H1 (cell line): ENCODE measurements at regions not wholly inside any gene's neighbourhood (a gene's known extent, or its start where the extent isn't known, plus 50 kb on each side); places are given as distances from the start of the nearest gene placed in this dataset.

ENCODE experiments used
- CTCF ChIA-PET: fragments of 300-600 bp; sonication (Branson Sonifier 250); formaldehyde crosslinking; loops from one replicate; lab custom pipeline; 2021; ENCODE audit not compliant: partially characterized antibody; lab: Charles Lee
- POLR2A ChIA-PET: fragments of 300-600 bp; sonication (Branson Sonifier 250); formaldehyde crosslinking; loops from one replicate; lab custom pipeline; 2021; ENCODE audit warnings: inconsistent platforms; ENCODE audit not compliant: partially characterized antibody; lab: Charles Lee
- DNase-seq, 2 experiments: peaks; one replicate each; pipeline versions ENCODE4 v3.0.0 to v3.0.0-alpha.2; 2010 to 2022; ENCODE audit warnings: low spot score in 2 of 2, low read depth in 1 of 2, mixed read lengths in 1 of 2
- FAIRE-seq: peaks from 2 replicates; lab custom pipeline; 2011; peaks lifted over from hg19 to GRCh38; lab: Jason Lieb, UNC
- H2AFZ ChIP-seq: 2 replicates; pipeline ENCODE4 v1.8.1; 2012; ENCODE audit warnings: low read length, inconsistent platforms
- H2AK5ac ChIP-seq: 2 replicates; pipeline ENCODE4 v1.6.1; 2013; ENCODE audit warnings: low read depth, low read length
- H2BK120ac ChIP-seq: replicated peaks from 2 replicates; pipeline ENCODE3; 2013; ENCODE audit warnings: low read depth, low read length, inconsistent platforms
- H2BK12ac ChIP-seq: 2 replicates; pipeline ENCODE4 v1.6.1; 2013; ENCODE audit warnings: low read depth, low read length
- H2BK15ac ChIP-seq: 2 replicates; pipeline ENCODE4 v1.6.1; 2013; ENCODE audit warnings: low read length
- H2BK20ac ChIP-seq: 2 replicates; pipeline ENCODE4 v1.6.1; 2013; ENCODE audit warnings: low read length
- H2BK5ac ChIP-seq: 2 replicates; pipeline ENCODE4 v1.6.1; 2013; ENCODE audit warnings: low read depth, low read length
- H3K14ac ChIP-seq: 2 replicates; pipeline ENCODE4 v1.6.1; 2013; ENCODE audit warnings: inconsistent platforms; ENCODE audit not compliant: insufficient read length
- H3K18ac ChIP-seq: 2 replicates; pipeline ENCODE4 v1.6.1; 2013; ENCODE audit warnings: low read length; ENCODE audit errors: extremely low read depth
- H3K23ac ChIP-seq: 2 replicates; pipeline ENCODE4 v1.6.1; 2013; ENCODE audit warnings: inconsistent platforms; ENCODE audit not compliant: insufficient read length
- H3K23me2 ChIP-seq: 2 replicates; pipeline ENCODE4 v1.6.1; 2013; ENCODE audit warnings: low read depth, low read length
- H3K27ac ChIP-seq: 2 replicates; pipeline ENCODE4 v1.6.1; 2011; ENCODE audit warnings: low read depth, low read length, inconsistent platforms
- H3K27me3 ChIP-seq, 4 experiments: replicated peaks in 1 of 4; 1 replicate in 1 of 4; 2 replicates in 3 of 4; pipeline versions ENCODE4 v1.6.1 to v1.8.1; 2011 to 2013; ENCODE audit warnings: low read length in 3 of 4, mild to moderate bottlenecking in 3 of 4, inconsistent platforms in 2 of 4, mixed read lengths in 2 of 4, moderate library complexity in 1 of 4; ENCODE audit not compliant: control insufficient read depth in 3 of 4, insufficient read depth in 3 of 4; ENCODE audit errors: extremely low read depth in 1 of 4
- H3K36me3 ChIP-seq, 4 experiments: 2 replicates each; pipeline versions ENCODE4 v1.6.1 to v1.8.1; 2011 to 2013; ENCODE audit warnings: mild to moderate bottlenecking in 4 of 4, low read length in 3 of 4, moderate library complexity in 2 of 4, control low read depth in 1 of 4, inconsistent platforms in 1 of 4; ENCODE audit not compliant: insufficient read depth in 4 of 4, control insufficient read depth in 2 of 4
- H3K4ac ChIP-seq: replicated peaks from 2 replicates; pipeline ENCODE3; 2013; ENCODE audit warnings: low read length, low read depth, mixed read lengths, inconsistent platforms; ENCODE audit not compliant: insufficient read length
- H3K4me1 ChIP-seq, 4 experiments: replicated peaks in 1 of 4; 1 replicate in 1 of 4; 2 replicates in 3 of 4; pipeline versions ENCODE4 v1.6.1 to v1.8.1; 2011 to 2013; ENCODE audit warnings: low read length in 3 of 4, inconsistent platforms in 2 of 4, mixed read lengths in 1 of 4; ENCODE audit not compliant: insufficient read depth in 4 of 4, control insufficient read depth in 3 of 4
- H3K4me2 ChIP-seq, 2 experiments: 2 replicates each; pipeline versions ENCODE4 v1.6.1 to v1.8.1; 2011 to 2013; ENCODE audit warnings: low read depth in 2 of 2, low read length in 2 of 2, control low read depth in 1 of 2, inconsistent platforms in 1 of 2, mild to moderate bottlenecking in 1 of 2; ENCODE audit not compliant: insufficient read depth in 1 of 2
- H3K4me3 ChIP-seq, 4 experiments: fragments of 200-600, 300-600 bp in 1 of 4; sonication (generic), shearing (Covaris generic), sonication (Bioruptor Twin) in 1 of 4; 2 replicates each; pipeline versions ENCODE4 v1.5.1 to v1.8.1; 2011 to 2016; ENCODE audit warnings: low read length in 4 of 4, low read depth in 3 of 4, control low read depth in 2 of 4, inconsistent platforms in 2 of 4, mild to moderate bottlenecking in 2 of 4, mixed read lengths in 1 of 4, moderate library complexity in 1 of 4; ENCODE audit not compliant: insufficient read depth in 2 of 4; ENCODE audit errors: extremely low read depth in 1 of 4
- H3K56ac ChIP-seq: replicated peaks from 2 replicates; pipeline ENCODE3; 2013; ENCODE audit warnings: low read depth, mild to moderate bottlenecking, mixed read lengths, low read length, inconsistent platforms; ENCODE audit not compliant: insufficient read length
- H3K79me1 ChIP-seq: 2 replicates; pipeline ENCODE4 v1.6.1; 2013; ENCODE audit warnings: low read depth, low read length, control low read depth
- H3K79me2 ChIP-seq, 2 experiments: 2 replicates each; pipeline versions ENCODE4 v1.6.1 to v1.8.1; 2012 to 2013; ENCODE audit warnings: low read length in 2 of 2, mild to moderate bottlenecking in 2 of 2, inconsistent platforms in 1 of 2; ENCODE audit not compliant: insufficient read depth in 2 of 2, control insufficient read depth in 1 of 2
- H3K9ac ChIP-seq, 4 experiments: replicated peaks in 1 of 4; 1 replicate in 1 of 4; 2 replicates in 3 of 4; pipeline versions ENCODE4 v1.6.1 to v1.8.1; 2011 to 2013; ENCODE audit warnings: low read depth in 3 of 4, low read length in 3 of 4, control low read depth in 2 of 4, mild to moderate bottlenecking in 2 of 4, moderate library complexity in 2 of 4, inconsistent platforms in 1 of 4; ENCODE audit errors: extremely low read depth in 1 of 4
- H3K9me3 ChIP-seq, 2 experiments: 2 replicates each; pipeline versions ENCODE4 v1.6.1 to v1.8.1; 2012 to 2013; ENCODE audit warnings: mild to moderate bottlenecking in 2 of 2, moderate library complexity in 2 of 2, control low read depth in 1 of 2, inconsistent platforms in 1 of 2, low read depth in 1 of 2, low read length in 1 of 2, mixed read lengths in 1 of 2; ENCODE audit not compliant: insufficient read depth in 2 of 2
- H4K20me1 ChIP-seq, 2 experiments: replicated peaks in 1 of 2; 2 replicates each; pipeline versions ENCODE3 to v1.8.1; 2011 to 2013; ENCODE audit warnings: inconsistent platforms in 2 of 2, low read length in 2 of 2, mild to moderate bottlenecking in 1 of 2; ENCODE audit not compliant: insufficient read depth in 2 of 2, control insufficient read depth in 1 of 2
- H4K5ac ChIP-seq: 2 replicates; pipeline ENCODE4 v1.6.1; 2013; ENCODE audit warnings: low read length, low read depth, mixed read lengths, inconsistent platforms; ENCODE audit not compliant: insufficient read length
- H4K8ac ChIP-seq: 2 replicates; pipeline ENCODE4 v1.8.0; 2013; ENCODE audit warnings: mild to moderate bottlenecking, moderate library complexity, low read length, inconsistent platforms; ENCODE audit not compliant: insufficient read depth; ENCODE audit errors: extremely low read depth
- H4K91ac ChIP-seq: replicated peaks from 2 replicates; pipeline ENCODE3; 2013; ENCODE audit warnings: low read length, mixed read lengths, inconsistent platforms; ENCODE audit not compliant: insufficient read length
- CTCF ChIP-seq, 3 experiments: IDR thresholded peaks; 1 replicate in 2 of 3; 2 replicates in 1 of 3; pipeline versions ENCODE4 v1.5.1 to v1.6.1; 2011; ENCODE audit warnings: low read length in 3 of 3, mild to moderate bottlenecking in 3 of 3, inconsistent platforms in 2 of 3, low read depth in 1 of 3, moderate library complexity in 1 of 3; ENCODE audit not compliant: insufficient read depth in 1 of 3; ENCODE audit errors: control extremely low read depth in 1 of 3
- TCF12 ChIP-seq: IDR thresholded peaks from 2 replicates; pipeline ENCODE4 v1.6.1; 2011; ENCODE audit warnings: low read depth, mild to moderate bottlenecking, low read length
- WGBS, 2 experiments: shearing (Covaris generic) in 1 of 2; methylation state at CpG; one replicate each; pipeline versions ENCODE4 v1.1.6 to v1.1.7; 2013 to 2015; ENCODE audit warnings: low lambda C conversion rate in 2 of 2, mixed read lengths in 2 of 2, inconsistent platforms in 1 of 2, low coverage in 1 of 2, missing lambda C conversion rate in 1 of 2; ENCODE audit not compliant: insufficient replicate concordance in 2 of 2, insufficient coverage in 1 of 2, insufficient read length in 1 of 2; ENCODE audit errors: extremely low coverage in 1 of 2, missing lambda C conversion rate in 1 of 2; 5-methylcytosine and 5-hydroxymethylcytosine counted together

- ChIA-PET CTCF (interaction anchor here (1.5 to 1.8 kb wide), 2 partner anchors 10 to 16 kb away, joined by 3 to 7 read pairs; no protein-coding TSS in a partner anchor), POLR2A (no interaction called here)
- Histone ChIP-seq H3K27ac (no peak overlapping the region), H4K91ac (no peak overlapping the region), H3K9me3 (no peaks in the 10 kb centered on the region), H4K20me1 (no peaks in the 10 kb centered on the region), H4K5ac (no peak overlapping the region), H2BK12ac (no peak overlapping the region), H3K36me3 (no peaks in the 10 kb centered on the region), H4K8ac (no peak overlapping the region), H3K4me2 (no peak overlapping the region), H3K23ac (no peak overlapping the region), H3K4ac (no peak overlapping the region), H2BK15ac (no peak overlapping the region), H2AK5ac (no peak overlapping the region), H2AFZ (no peak overlapping the region), H2BK5ac (no peak overlapping the region), H3K18ac (no peak overlapping the region), H3K27me3 (no peaks in the 10 kb centered on the region), H2BK20ac (no peak overlapping the region), H3K79me1 (no peaks in the 10 kb centered on the region), H3K79me2 (no peaks in the 10 kb centered on the region), H3K56ac (no peak overlapping the region), H3K9ac (no peak overlapping the region), H3K23me2 (no peaks in the 10 kb centered on the region; the same call in 1 of the 2 replicates), H3K4me1 (no peaks in the 10 kb centered on the region), H3K4me3 (no peak overlapping the region), H3K14ac (no peak overlapping the region), H2BK120ac (no peak overlapping the region)
- no peak for DNase-seq
- 87% methylated on average over 7 of the region's 7 CpGs; no CpG with 5 or more reads in 1 of the 2 experiments for WGBS, 2 experiments
- no peak for FAIRE-seq
- TF ChIP-seq CTCF (IDR thresholded peaks at IDR 0.05; ENCODE audit: control extremely low read depth in 1 of 3, insufficient read depth in 1 of 3, low read depth in 1 of 3, low read length in 3 of 3) (no peak), TCF12 (no peak)
Observed at GRCh38 chr1:185467122-185467521, 150.1 kb upstream of the IVNS1ABP start.
